DMS153 treated with DMSO at 0.1 percent for 48 hours (cell line): ENCODE measurements at regions not wholly inside any gene's neighbourhood (a gene's known extent, or its start where the extent isn't known, plus 50 kb on each side); places are given as distances from the start of the nearest gene placed in this dataset.
"Not testable (repeated sequence)": the region's sequence is repeated elsewhere in the genome, so short reads cannot be mapped to it uniquely, and the experiment has no call there.

Experiments
- DNase-seq: peaks from one replicate; lab custom pipeline; 2025; ENCODE audit not compliant: unreplicated experiment; lab: John Stamatoyannopoulos, UW

DNA sequence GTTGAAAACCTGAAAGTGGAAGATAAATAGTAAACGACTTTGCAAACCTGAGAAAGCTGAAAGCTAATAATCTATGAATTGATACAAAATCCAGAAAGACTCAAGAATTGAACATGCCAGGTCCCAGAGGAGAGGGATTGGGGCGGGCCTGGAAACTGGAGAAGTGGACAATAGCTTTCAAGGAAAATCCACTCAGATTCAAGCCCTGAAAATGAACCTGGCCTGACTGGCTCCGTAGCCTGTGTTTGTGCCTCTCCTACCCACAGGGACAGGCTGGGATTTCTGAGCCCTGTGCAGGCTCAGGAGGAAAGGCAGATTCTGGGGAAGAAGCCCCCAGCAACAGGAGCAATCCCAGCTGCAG is 274.8 kb upstream of the HS6ST1 start:
- no peak for DNase-seq

DNA sequence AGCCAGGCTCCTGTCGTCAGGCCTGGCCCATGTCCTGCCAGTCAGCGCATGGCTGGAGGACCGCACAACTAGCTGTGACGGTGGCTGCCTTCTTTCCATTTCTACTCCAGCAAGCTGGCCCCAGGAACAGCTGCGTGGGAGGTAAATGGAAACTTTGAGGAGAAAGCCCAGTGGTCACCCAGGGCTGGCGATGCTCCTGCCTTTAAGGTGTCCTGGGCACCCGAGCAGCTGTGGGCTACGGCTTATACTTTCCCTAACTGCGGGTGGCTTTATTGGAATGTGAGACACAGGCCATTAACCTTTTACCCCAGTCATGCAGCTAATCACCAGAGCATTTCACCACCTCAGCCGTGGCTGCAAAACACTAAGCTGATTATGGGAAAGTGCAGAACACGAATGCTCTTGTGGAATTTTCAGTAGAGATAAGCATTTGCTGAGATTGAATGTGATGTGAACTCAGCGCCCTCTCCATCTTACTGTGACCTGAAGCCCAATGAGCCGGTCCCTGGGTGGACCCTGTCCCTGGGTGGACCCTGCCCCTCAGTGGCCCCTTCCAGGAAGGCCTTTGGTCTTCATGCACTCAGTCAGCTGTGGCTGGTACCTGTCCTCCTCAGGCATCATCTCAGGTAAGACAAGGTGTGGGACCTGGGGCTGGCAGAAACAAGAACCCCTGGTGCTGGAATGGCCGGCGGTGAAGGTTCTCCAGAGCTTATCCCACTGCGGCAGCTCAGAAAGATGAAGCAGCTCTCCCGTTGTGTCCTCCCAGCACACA is 275.4 kb upstream of the HS6ST1 start:
- no peak for DNase-seq

GRCh38 chr2:128594651-128594910 is 275.9 kb upstream of the HS6ST1 start:
- no peak for DNase-seq

GRCh38 chr2:128594953-128595677 is 276.4 kb upstream of the HS6ST1 start:
- DNase-seq = no peak

- DNase-seq = no peak
These were observed 277.2 kb upstream of the HS6ST1 start for GRCh38 chr2:128595763-128596395.

DNA sequence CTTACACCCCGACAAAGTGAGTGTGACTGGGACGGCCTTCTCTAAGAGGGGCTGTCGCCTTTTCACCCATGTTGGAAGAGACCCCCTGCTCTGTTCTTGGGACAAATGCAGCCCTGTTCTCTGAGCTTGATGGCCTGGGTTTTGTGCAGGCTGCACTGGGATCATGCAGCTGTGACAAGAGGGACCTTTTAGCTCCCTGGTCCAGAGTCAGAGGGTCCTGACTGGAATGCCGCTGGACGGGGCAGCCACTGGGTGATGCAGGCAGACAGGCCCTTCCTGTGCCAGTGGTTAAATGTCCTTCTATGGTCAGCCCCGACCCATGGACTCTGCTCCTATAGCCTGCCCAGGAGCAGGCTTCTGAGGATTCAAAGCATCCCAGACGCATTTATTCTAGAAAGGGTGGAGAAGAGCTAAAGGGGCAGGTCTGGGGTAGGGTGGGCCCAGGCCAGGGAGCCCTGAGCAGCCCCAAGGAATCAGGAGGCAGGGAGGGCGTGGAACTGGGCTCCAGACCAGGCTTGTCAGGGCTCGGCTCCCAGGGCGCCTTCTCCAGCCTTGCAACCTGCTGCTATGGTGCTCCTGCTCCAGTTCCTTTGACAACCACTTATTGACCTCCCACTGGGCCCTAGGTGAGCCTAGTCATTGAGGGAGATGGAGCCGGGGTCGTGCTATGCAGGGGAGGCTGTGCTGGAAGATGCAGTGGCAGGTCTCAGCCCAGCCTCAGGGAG is 277.9 kb upstream of the HS6ST1 start:
- no peak for DNase-seq

DNA sequence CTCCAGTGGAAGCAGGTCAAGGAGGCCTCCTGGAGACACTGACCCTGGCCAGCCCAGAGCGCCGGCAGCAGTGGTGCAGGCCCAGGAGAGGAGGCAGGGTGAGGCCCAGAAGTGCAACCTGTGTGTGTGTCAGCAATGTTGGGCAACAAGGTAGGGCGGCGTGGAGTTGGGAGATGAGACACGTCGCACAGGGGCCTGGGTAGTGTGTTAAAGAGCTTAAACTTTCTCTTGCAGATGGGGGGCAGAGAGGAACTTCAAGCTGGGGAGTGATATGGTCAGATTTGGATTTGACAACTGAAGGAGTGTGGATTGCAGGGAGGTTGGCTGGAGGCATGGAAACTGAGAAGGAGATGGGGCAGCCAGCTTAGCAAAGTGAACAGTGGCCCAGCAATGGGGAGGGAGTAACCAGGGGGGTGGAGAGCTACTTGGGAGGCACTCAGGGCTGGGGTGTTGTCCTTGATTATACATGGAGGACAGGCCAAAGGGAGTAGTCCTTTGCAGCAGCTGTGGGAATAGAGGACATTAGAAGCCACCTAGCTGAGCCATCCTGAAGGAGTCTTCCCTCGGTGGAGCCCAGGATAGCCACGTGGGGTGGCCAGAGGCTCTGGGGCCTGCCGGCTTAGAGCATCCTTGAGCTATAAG is 278.6 kb upstream of the HS6ST1 start:
- no peak for DNase-seq

DNA sequence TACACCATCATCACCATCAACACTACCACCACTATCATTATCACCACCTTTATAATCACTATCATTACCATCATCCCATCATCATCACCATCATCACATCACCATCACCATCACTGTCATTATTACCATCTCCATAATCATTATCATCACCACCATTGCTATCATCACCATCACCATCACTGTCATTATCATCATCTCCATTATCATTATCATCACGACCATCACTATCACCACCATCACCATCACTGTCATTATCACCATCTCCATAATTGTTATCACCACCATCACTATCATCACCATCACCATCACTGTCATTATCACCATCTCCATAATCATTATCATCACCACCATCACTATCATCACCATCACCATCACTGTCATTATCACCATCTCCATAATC is 279.6 kb upstream of the HS6ST1 start:
- DNase-seq = not testable (repeated sequence)

DNA sequence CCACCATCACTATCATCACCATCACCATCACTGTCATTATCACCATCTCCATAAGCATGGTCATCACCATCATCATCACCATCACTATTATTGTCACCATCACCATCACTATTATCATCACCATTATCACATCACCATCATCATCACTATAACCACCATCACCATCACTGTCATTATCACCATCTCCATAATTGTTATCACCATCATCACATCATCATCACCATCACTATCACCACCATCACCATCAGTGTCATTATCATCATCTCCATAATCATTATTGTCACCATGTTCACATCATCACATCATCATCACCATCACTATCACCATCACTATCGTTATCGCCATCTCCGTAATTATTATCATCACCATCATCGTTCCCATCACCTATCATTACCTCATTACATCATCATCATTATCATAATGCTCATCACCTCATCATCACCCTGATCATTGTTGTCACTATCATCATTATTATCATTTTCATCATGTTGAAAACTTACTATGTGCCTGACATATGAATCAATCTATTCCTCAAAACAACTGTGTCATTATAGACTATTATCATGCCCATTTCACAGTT is 280.3 kb upstream of the HS6ST1 start:
- DNase-seq = no peak

- DNase-seq = no peak
These were observed 281.0 kb upstream of the HS6ST1 start for GRCh38 chr2:128599700-128600099.

GRCh38 chr2:128600581-128601297 is 282.1 kb upstream of the HS6ST1 start:
- no peak for DNase-seq

DNA sequence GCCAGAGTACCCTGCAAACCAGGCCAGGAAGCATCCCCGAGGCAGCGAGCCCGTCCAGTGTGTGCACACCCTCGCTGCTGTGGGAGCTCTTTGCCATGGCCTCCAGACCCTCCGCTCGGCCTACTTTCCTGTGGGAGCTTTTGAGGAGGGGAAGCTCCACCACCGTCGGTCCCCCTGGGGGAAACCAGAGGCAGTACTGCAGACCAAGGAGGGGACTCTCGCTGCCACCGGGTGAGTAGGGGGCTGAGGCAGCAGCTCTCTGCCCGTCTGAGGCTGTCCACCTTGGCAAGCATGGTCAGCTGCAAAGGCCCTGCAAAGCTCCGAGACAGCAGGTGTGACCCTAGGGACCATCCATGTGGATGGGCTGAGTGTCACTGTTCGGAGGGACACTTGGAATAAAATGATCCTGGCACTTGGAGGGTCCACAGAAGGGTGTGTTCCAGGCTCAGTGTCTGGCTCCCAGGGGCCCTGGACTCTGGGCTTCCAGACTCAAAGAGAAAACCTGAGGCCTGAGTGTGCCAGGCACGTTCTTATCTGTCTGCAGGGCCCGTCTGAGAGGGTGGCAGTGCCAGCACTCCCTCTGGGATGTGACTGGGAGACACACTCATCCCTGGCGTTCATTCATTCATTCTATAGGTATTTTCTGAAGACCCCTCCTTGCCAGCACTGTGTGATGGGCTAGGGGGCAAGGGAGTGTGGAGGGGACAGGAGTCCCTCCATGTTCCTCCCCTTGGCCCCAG is 282.8 kb upstream of the HS6ST1 start:
- DNase-seq = no peak

- DNase-seq = no peak
These were observed 283.5 kb upstream of the HS6ST1 start for GRCh38 chr2:128602038-128602698.

DNA sequence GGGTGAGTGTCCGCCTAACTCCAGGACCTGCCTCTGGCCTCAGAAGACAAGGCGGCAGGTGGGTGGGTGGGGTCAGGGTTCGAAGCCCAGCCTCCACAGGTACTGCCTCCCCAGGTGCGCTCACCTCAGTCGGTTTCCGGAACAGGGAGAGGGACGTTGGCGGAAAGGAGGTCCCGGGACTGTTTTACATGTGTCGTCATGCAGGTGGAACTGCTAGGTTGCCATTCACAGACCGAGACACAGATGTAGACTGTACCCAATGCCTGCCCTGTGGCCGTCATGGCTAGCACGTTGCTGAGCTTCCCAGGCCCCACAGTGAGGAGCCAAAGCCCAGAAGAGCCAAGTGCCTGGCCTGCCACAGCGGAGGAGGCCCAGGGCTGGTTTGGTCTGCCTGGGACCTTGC is 284.0 kb upstream of the HS6ST1 start:
- DNase-seq = no peak

DNA sequence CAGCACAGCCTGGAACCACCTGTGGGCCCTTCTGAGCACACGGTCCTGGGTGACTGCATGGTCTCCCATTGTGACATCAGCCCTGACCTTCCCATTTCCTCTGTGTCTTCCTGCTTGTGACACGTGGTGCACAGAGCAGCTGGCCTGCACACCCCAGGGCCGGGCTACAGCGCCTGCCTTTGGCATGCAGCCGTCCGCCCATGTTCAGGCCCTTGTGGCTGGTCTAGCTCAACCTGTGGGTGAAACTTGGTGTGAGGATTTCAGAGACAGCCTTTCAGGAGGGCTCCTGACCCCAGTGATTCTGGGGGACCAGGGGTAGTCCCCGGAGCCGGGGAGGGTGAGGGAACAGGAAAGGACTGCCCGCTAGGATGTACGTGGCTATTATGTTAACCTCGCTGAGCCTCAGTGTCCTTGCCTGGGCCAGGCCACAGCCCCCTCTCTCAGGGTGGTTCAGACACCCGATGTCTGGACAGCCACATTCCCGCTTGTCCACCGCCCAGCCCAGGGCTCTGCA is 284.8 kb upstream of the HS6ST1 start:
- DNase-seq = no peak

DNA sequence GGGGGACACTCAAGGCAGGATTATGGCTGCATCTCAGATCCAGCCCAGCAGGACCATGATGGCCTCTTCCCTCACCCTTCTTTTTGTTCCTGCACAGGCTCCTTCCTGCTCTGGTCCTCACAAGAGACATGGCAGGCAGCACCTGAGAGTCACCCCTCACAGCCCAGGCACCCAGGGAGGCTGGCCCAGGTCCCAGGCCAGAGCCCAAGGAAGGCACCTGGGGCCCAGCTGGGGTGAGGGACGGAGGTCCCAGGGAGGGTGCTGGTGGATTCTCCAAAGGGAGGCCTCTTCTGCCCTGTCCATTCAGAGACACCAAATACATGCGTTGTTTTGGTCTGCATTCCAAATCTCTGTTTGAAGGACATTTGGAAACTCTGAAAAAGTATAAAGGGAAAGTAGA is 285.4 kb upstream of the HS6ST1 start:
- no peak for DNase-seq

DNA sequence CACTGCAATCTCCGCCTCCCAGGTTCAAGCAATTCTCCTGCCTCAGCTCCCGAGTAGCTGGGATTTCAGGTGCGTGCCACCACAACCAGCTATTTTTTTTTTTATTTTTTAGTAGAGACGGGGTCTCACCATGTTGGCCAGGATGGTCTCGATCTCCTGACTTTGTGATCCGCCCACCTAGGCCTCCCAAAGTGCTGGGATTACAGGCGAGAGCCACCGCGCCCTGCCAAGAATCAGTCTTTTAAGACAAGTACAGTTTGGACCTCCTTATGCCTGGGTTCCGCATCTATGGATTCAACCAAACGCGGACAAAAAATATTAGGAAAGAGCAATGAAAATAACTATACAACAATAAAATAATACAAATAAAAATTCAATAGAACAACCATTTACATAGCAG is 285.9 kb upstream of the HS6ST1 start:
- not testable (repeated sequence) for DNase-seq

DNA sequence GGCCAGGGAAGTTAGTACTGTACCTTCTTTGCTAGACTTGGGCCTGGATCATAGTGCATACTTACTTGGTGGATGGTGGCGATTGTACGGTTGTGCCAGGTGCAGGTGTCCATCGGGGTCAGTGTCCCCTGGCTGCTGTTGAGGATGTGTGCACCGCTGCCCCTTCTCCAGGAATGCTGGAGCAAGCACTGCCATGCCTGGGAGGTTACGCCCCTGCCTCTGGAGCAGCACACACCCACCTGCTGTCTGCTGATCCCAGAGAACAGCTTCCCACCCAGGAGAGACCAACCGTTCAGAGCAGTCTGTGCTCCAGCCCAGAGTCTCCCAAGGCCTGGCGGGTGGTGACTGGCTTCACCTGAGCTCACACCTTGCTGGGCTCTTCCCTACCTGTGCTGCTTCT is 286.8 kb upstream of the HS6ST1 start:
- no peak for DNase-seq

DNA sequence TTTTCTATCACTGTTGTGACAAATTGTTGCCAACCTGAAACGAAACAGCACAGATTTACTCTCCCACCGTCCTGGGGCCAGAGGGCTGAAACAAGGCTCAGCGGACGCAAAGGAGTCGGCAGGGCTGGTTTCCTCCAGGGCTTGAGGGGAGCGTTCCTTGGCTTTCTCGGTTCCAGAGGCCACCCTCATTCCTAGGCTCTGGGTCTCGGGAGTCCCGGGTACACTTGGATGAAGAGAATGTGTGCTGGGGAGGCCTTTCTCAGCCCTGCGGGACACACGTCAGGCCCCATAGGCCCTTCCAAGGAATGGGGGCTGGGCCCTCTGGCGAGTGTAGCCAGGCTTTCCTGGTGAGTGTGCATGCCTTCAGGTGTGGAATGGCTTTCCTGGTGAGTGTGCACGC is 287.3 kb upstream of the HS6ST1 start:
- DNase-seq = no peak
